ENCODE measurements at regions not wholly inside any gene's neighbourhood (a gene's known extent, or its start where the extent isn't known, plus 50 kb on each side); places are given as distances from the start of the nearest gene placed in this dataset.

GRCh38 chr1:172907834-172908326 is 142.9 kb downstream of the TNFSF18 start:
- Histone ChIP-seq H3K27me3 (replicated peaks in 1 of 4; ENCODE audit: control insufficient read depth in 3 of 4, extremely low read depth in 1 of 4, insufficient read depth in 3 of 4, low read length in 3 of 4) (no peaks in the 10 kb centered on the region), H2BK20ac (ENCODE audit: low read length) (no peak overlapping the region), H3K56ac (replicated peaks; ENCODE audit: insufficient read length, low read depth, low read length) (no peak overlapping the region), H2BK5ac (ENCODE audit: low read depth, low read length) (no peak overlapping the region), H2BK120ac (replicated peaks; ENCODE audit: low read depth, low read length) (no peak overlapping the region), H3K4ac (replicated peaks; ENCODE audit: insufficient read length, low read depth, low read length) (no peak overlapping the region), H3K18ac (ENCODE audit: extremely low read depth, low read length) (no peak overlapping the region), H3K4me3 (ENCODE audit: extremely low read depth in 1 of 4, insufficient read depth in 2 of 4, low read depth in 3 of 4, low read length in 4 of 4) (no peak overlapping the region), H3K23ac (ENCODE audit: insufficient read length) (no peak overlapping the region), H2BK15ac (ENCODE audit: low read length) (no peak overlapping the region), H3K9ac (replicated peaks in 1 of 4; ENCODE audit: extremely low read depth in 1 of 4, low read depth in 3 of 4, low read length in 3 of 4) (no peak overlapping the region), H3K79me2 (ENCODE audit: control insufficient read depth in 1 of 2, insufficient read depth in 2 of 2, low read length in 2 of 2) (no peaks in the 10 kb centered on the region), H3K79me1 (ENCODE audit: low read depth, low read length) (no peaks in the 10 kb centered on the region), H3K27ac (ENCODE audit: low read depth, low read length) (no peak overlapping the region), H3K36me3 (ENCODE audit: control insufficient read depth in 2 of 4, insufficient read depth in 4 of 4, low read length in 3 of 4) (no peaks in the 10 kb centered on the region), H3K4me2 (ENCODE audit: insufficient read depth in 1 of 2, low read depth in 2 of 2, low read length in 2 of 2) (no peak overlapping the region), H3K23me2 (ENCODE audit: low read depth, low read length) (no peaks in the 10 kb centered on the region), H3K9me3 (ENCODE audit: insufficient read depth in 2 of 2, low read depth in 1 of 2, low read length in 1 of 2) (peaks cover 0 to 4% of the 10 kb centered on the region in 2 experiments; a peak in 1 of 4 replicates), H2AK5ac (ENCODE audit: low read depth, low read length) (no peak overlapping the region), H4K91ac (replicated peaks; ENCODE audit: insufficient read length, low read length) (no peak overlapping the region), H2BK12ac (ENCODE audit: low read depth, low read length) (no peak overlapping the region), H4K20me1 (replicated peaks in 1 of 2; ENCODE audit: control insufficient read depth in 1 of 2, insufficient read depth in 2 of 2, low read length in 2 of 2) (no peaks in the 10 kb centered on the region), H4K8ac (ENCODE audit: extremely low read depth, insufficient read depth, low read length) (no peak overlapping the region), H2AFZ (ENCODE audit: low read length) (no peak overlapping the region), H3K4me1 (replicated peaks in 1 of 4; ENCODE audit: control insufficient read depth in 3 of 4, insufficient read depth in 4 of 4, low read length in 3 of 4) (peaks cover 0 to 3% (median 0%) of the 10 kb centered on the region in 4 experiments; a peak in 1 of 7 replicates), H4K5ac (ENCODE audit: insufficient read length, low read depth, low read length) (no peak overlapping the region), H3K14ac (ENCODE audit: insufficient read length) (no peak overlapping the region)
- WGBS, 2 experiments (ENCODE audit: extremely low coverage in 1 of 2, insufficient coverage in 1 of 2, insufficient read length in 1 of 2, insufficient replicate concordance in 2 of 2, low coverage in 1 of 2, low lambda C conversion rate in 2 of 2, missing lambda C conversion rate in 1 of 2): 91% methylated on average over 2 of the region's 2 CpGs; no CpG with 5 or more reads in 1 of the 2 experiments
- FAIRE-seq (no peak), DNase-seq (ENCODE audit: low read depth in 1 of 2, low spot score in 2 of 2) (no peak)
- no peak for TF ChIP-seq NANOG (IDR thresholded peaks at IDR 0.05; ENCODE audit: insufficient read depth, low read depth, low read length, poor library complexity, severe bottlenecking)
- TF ChIP-seq KDM4A (IDR thresholded peaks at IDR 0.05; ENCODE audit: low read depth, low read length, severe bottlenecking): no peak
- no peak for TF ChIP-seq PHF8 (conservative IDR thresholded peaks at IDR 0.05; ENCODE audit: low read depth, low read length)
- TF ChIP-seq RNF2 (IDR thresholded peaks at IDR 0.05; ENCODE audit: borderline replicate concordance, low read depth, low read length, missing control alignments, poor library complexity, severe bottlenecking): no peak
- no peak for TF ChIP-seq SAP30 (IDR thresholded peaks at IDR 0.05; ENCODE audit: insufficient read depth, insufficient replicate concordance, low read length)
- no peak for TF ChIP-seq BRCA1 (IDR thresholded peaks at IDR 0.05; ENCODE audit: low read depth, low read length)
- POLR2A ChIA-PET (ENCODE audit: partially characterized antibody): no interaction called here
- CTCF ChIA-PET (ENCODE audit: partially characterized antibody): interaction anchor here (0.9 kb wide), 1 partner anchor 135 kb away, joined by 3 read pairs; no protein-coding TSS in a partner anchor

All from H1 (cell line).